HEK293T (cell line): ENCODE measurements at regions not wholly inside any gene's neighbourhood (a gene's known extent, or its start where the extent isn't known, plus 50 kb on each side); places are given as distances from the start of the nearest gene placed in this dataset.

Source experiments
- ARNT ChIP-seq: fragments of 450-650 bp; IDR thresholded peaks from 2 replicates; pipeline ENCODE4 v1.6.1; 2017; ENCODE audit warnings: mild to moderate bottlenecking
- BHLHE40 ChIP-seq: fragments of 450-650 bp; IDR thresholded peaks from 2 replicates; pipeline ENCODE4 v1.6.1; 2016; ENCODE audit warnings: mild to moderate bottlenecking, moderate library complexity, borderline replicate concordance
- CTBP1 ChIP-seq: fragments of 450-650 bp; IDR thresholded peaks from 2 replicates; pipeline ENCODE4 v1.6.1; 2016; ENCODE audit warnings: borderline replicate concordance
- FOXA1 ChIP-seq: fragments of 450-650 bp; IDR thresholded peaks from 2 replicates; pipeline ENCODE4 v1.6.1; 2016; ENCODE audit warnings: mild to moderate bottlenecking
- FOXM1 ChIP-seq: fragments of 450-650 bp; IDR thresholded peaks from 2 replicates; pipeline ENCODE4 v1.6.1; 2017; ENCODE audit warnings: mild to moderate bottlenecking, borderline replicate concordance
- HDGF ChIP-seq: fragments of 450-650 bp; IDR thresholded peaks from 2 replicates; pipeline ENCODE4 v1.6.1; 2017; ENCODE audit warnings: antibody characterized with exemption, borderline replicate concordance
- NFRKB ChIP-seq: fragments of 450-650 bp; IDR thresholded peaks from 2 replicates; pipeline ENCODE4 v1.6.1; 2016; ENCODE audit warnings: mild to moderate bottlenecking, moderate library complexity
- SP1 ChIP-seq: fragments of 450-650 bp; IDR thresholded peaks from 2 replicates; pipeline ENCODE4 v1.6.1; 2017
- SUZ12 ChIP-seq: fragments of 450-650 bp; IDR thresholded peaks from 2 replicates; pipeline ENCODE4 v1.6.1; 2016; ENCODE audit warnings: mild to moderate bottlenecking
- TARDBP ChIP-seq: fragments of 450-650 bp; IDR thresholded peaks from 2 replicates; pipeline ENCODE4 v1.6.1; 2016
- ZNF384 ChIP-seq: fragments of 450-650 bp; IDR thresholded peaks from 2 replicates; pipeline ENCODE4 v1.6.1; 2016

- TF ChIP-seq TARDBP (no peak), FOXA1 (no peak), SP1 (no peak), FOXM1 (no peak), ARNT (no peak), BHLHE40 (no peak), ZNF384 (no peak), SUZ12 (no peak), NFRKB (no peak), CTBP1 (no peak), HDGF (no peak)
Measured at GRCh38 chr7:111654343-111654742, 92.1 kb upstream of the IMMP2L start.
